ENCODE measurements at regions not wholly inside any gene's neighbourhood (a gene's known extent, or its start where the extent isn't known, plus 50 kb on each side); places are given as distances from the start of the nearest gene placed in this dataset.

GRCh38 chr12:24356240-24356804 is 406.9 kb upstream of the SOX5 start:
- TF ChIP-seq, protein P1, sequence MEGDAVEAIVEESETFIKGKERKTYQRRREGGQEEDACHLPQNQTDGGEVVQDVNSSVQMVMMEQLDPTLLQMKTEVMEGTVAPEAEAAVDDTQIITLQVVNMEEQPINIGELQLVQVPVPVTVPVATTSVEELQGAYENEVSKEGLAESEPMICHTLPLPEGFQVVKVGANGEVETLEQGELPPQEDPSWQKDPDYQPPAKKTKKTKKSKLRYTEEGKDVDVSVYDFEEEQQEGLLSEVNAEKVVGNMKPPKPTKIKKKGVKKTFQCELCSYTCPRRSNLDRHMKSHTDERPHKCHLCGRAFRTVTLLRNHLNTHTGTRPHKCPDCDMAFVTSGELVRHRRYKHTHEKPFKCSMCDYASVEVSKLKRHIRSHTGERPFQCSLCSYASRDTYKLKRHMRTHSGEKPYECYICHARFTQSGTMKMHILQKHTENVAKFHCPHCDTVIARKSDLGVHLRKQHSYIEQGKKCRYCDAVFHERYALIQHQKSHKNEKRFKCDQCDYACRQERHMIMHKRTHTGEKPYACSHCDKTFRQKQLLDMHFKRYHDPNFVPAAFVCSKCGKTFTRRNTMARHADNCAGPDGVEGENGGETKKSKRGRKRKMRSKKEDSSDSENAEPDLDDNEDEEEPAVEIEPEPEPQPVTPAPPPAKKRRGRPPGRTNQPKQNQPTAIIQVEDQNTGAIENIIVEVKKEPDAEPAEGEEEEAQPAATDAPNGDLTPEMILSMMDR (IDR thresholded peaks at IDR 0.05; ENCODE audit: insufficient read depth, low read depth, low read length) = no peak
- no peak for TF ChIP-seq EZH2 (IDR thresholded peaks at IDR 0.05; ENCODE audit: insufficient read depth, low read length)
